NCI-H2196 treated with DMSO at 0.1 percent for 48 hours (cell line): ENCODE measurements at regions not wholly inside any gene's neighbourhood (a gene's known extent, or its start where the extent isn't known, plus 50 kb on each side); places are given as distances from the start of the nearest gene placed in this dataset.
A peak's percentile ranks its signal among the peaks of the same experiment; 100 is the strongest.

Experiments
- DNase-seq: peaks from one replicate; lab custom pipeline; 2025; ENCODE audit not compliant: unreplicated experiment; lab: John Stamatoyannopoulos, UW

- DNase-seq = no peak
Measured at GRCh38 chr7:137172105-137172590, 171.4 kb downstream of the PTN start.

- peak; percentile 77 for DNase-seq
Measured at GRCh38 chr7:137169282-137169698, 174.2 kb downstream of the PTN start.

GRCh38 chr7:137167609-137168008, 175.9 kb downstream of the PTN start:
- DNase-seq = no peak

- DNase-seq = no peak
Measured at GRCh38 chr7:137166363-137166762, 177.2 kb downstream of the PTN start.

- no peak for DNase-seq
Measured at GRCh38 chr7:137165786-137166185, 177.7 kb downstream of the PTN start.

GRCh38 chr7:137165241-137165640, 178.3 kb downstream of the PTN start:
- no peak for DNase-seq

GRCh38 chr7:137164251-137164650, 179.3 kb downstream of the PTN start:
- DNase-seq = no peak

- DNase-seq = no peak
Measured at GRCh38 chr7:137160236-137160635, 183.3 kb downstream of the PTN start.

- no peak for DNase-seq
Measured at GRCh38 chr7:137157256-137157655, 186.3 kb downstream of the PTN start.

- DNase-seq = no peak
Measured at GRCh38 chr7:137151690-137152052, 191.9 kb downstream of the PTN start.

- DNase-seq = no peak
Measured at GRCh38 chr7:137151041-137151689, 192.4 kb downstream of the PTN start.

GRCh38 chr7:137147338-137147720, 196.2 kb downstream of the PTN start:
- DNase-seq = no peak

- no peak for DNase-seq
Measured at GRCh38 chr7:137146552-137147337, 196.8 kb downstream of the PTN start.

GRCh38 chr7:137146012-137146455, 197.5 kb downstream of the PTN start:
- no peak for DNase-seq

- no peak for DNase-seq
Measured at GRCh38 chr7:137142376-137142775, 201.2 kb downstream of the PTN start.

- no peak for DNase-seq
Measured at GRCh38 chr7:137135654-137136350, 207.7 kb downstream of the PTN start.

GRCh38 chr7:137130751-137131158, 212.8 kb downstream of the PTN start:
- no peak for DNase-seq

GRCh38 chr7:137129025-137129424, 214.5 kb downstream of the PTN start:
- DNase-seq = no peak

- DNase-seq = no peak
Measured at GRCh38 chr7:137127806-137128205, 215.7 kb downstream of the PTN start.

GRCh38 chr7:137127058-137127457, 216.5 kb downstream of the PTN start:
- no peak for DNase-seq

GRCh38 chr7:137122145-137122544, 221.4 kb downstream of the PTN start:
- no peak for DNase-seq

- no peak for DNase-seq
Measured at GRCh38 chr7:137120690-137121089, 222.8 kb downstream of the PTN start.
